GDM1 (cell line): ENCODE measurements at regions not wholly inside any gene's neighbourhood (a gene's known extent, or its start where the extent isn't known, plus 50 kb on each side); places are given as distances from the start of the nearest gene placed in this dataset.
"Not testable (repeated sequence)": the region's sequence is repeated elsewhere in the genome, so short reads cannot be mapped to it uniquely, and the experiment has no call there.

Source experiments
- DNase-seq: peaks from one replicate; lab custom pipeline; 2025; lab: John Stamatoyannopoulos, UW

DNA sequence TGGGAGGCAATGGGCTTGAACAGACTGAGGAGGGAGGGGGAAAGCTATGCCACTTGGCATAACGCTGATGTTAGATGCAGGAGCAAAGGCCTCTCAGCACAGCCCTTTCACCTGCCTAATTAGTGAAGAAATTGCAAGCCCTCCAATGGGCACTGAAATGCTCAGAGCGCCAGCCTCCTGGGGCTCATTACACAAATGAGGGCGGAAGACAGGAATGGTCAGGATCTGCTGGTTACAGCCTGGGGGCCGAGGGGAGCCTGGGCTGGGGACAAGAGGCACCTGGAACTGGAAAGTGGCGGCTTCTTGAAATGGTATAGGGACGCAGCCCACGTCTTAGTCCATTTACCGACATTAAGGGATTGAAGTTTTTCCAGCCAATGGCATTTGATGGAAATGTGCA is 50.2 kb upstream of the PLET1 start:
- DNase-seq: no peak

DNA sequence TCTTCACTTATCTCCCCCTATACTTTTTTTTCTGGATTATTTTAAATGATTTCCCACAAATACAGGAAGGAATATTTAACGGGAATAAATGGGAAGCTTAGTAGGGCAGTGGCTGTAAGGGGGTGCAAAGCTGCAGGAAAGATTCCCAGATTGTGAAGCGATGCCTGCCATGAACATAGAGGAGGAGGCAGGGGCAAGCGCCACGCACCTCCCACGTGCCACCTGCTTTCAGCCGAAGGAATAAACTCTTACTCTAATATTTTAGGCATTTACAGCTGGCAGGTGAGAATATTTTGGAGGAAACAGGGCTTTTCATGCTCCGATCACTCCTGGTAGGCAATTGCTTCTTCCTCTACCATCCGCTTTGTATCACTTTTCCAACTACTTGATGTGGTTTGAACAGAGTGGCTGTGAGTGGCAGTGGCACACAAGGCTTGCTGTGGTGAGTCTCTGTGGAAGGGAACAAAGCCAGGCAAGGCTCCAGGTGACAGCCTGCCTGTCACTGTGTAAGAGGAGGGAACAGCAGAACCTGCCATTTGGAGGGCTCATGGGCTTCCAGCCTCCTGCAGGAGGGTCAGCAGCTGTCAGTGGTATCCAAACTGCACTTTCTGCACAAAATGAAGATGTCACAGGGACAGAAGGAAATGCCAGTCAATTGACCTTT is 54.5 kb upstream of the PLET1 start:
- DNase-seq: no peak

DNA sequence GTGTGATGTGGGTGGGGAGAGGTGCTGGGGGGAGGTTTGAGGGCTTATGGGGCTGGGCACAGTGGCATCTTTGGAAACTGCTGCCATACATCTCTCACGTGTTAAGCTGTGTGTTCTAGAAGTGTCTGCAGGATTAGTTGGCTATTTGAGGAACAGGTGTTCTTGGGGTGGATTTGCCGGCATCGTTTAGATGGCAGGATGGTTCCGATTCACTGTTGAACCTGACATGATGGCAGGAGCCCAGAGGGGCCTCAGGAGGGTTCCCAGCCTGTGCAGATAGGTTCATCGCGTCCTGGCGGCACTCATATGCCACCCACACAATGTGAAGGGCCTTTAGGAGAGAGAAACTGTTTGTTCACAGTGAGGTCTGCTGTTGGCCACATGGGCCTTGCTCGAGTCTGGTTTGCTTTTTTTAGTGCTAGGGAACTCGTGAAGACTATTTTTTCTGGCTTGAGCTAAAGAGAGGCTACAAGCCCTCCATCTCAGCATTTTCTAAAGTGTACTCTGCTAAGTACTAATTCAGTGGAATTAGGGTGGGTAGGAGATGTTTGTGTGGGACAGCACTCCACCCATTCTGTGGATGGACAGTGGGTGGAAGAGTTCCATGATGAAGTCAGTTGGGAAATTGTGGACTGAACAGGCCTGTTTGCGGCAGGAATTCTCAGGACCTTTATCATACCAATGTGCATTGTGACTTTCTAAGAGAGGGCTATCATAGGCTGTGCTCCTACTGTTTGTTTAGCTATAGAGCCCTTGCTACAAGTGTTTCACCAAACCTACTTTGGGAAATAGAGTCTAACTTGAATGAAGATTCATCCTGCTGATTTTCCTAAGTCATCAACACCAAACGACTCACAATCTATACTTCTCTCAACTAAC is 55.4 kb upstream of the PLET1 start:
- DNase-seq: no peak

DNA sequence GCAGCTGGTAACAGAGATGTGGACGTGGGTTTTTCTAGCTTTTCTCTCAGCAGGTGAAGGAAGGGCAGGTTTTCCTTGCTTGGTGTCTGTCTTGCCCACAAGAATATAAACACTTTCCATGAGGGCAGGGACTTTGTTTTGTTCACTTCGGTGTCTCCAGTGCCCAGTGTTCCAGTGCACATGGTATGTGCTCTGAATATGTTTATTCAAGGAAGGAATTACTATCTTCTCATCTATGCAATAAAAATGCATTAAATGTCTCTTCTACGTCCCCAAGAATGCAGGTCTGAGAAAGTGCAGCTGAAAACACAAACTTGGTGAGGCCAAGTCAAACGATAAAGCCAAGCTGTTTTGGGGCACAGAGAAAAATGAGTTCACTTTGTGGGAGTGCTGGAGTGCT is 56.3 kb upstream of the PLET1 start:
- DNase-seq: no peak

DNA sequence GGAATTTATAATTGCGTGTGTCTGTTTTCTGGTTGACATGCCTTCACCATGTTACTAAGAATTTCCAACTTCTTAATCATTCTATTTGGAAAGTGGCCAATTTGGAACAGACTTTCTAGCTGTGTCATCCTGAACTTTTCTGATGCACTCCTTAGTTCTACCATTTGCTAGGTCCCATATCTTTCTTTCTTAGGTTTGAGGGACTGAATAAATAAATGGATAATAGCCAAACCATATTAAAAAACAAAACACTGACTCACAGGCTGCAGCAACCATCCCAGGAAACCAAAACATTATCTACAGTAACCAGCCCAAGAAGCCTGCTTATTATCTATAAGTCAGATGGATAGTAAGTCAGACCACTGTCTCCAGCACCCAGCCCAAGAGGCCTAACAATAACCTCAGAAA is 57.5 kb upstream of the PLET1 start:
- DNase-seq: no peak

DNA sequence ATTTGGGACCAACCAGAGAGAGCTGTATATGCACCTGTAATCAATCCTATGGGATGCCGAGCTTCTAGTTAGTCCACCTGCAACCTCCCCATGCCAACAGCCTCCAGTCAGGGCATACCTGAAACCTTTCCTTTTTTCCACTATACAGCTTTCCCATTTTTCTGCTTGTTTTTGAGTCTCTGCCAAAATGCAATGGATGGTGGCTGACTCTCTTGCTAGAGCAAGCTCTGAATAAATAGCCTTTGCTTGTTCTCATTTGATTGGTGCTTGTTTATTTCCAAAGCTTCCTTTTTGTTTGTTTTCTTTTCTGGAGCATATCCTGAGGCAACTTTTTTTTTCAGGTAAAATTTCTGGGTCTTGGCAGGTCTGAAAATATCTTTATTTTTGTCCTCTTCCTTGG is 58.0 kb upstream of the PLET1 start:
- no peak for DNase-seq

DNA sequence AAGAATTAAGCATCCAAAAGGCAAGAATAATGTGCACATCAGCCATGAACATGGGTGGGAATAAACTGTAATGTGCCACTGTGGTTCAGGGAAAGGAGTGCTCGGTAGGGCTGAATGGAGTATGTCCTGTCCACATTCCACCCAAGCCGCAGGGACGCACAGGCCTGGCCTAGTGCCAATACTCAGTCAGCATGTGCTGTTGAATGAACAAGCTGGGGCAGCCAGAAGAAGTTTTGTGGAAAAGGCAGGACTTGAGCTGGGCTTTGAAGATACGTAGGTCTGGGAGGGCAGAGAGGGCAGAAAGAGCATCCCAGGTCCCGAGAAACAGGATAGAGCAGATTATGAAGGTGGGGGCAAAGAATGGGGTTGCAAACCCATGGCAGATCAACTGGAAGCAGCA is 60.0 kb upstream of the PLET1 start:
- DNase-seq: no peak

DNA sequence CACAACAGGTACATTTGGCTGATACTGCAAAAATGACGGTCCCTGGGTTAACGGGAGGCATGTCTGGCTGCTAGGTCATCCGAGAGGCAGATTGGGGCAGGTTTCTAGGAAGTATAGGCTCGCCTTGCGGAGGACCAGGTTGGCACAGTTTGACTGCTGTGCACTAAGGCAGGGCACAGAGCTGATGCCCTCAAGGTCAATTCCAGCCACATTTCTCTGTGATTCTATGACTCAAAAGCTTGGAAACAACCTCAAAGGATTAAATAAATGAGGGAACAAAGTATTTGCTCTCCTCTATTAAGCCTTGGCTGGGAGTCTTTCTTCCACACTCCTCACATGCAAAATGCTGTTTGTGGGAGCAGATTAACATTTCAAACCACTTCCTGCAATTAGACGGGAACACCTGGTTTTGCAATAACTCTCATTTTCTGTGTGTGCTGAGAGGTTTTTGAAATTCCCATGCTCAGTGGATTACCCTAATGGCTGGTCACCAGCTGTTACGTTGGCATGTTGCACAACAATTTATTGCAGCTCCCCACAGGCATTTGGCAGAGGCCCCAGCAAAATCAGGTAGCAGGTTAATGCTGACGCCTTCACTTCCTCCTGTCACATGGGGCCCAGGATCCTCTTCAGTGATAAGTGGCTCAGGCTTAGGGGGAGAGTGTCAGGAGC is 61.0 kb upstream of the PLET1 start:
- DNase-seq: no peak

DNA sequence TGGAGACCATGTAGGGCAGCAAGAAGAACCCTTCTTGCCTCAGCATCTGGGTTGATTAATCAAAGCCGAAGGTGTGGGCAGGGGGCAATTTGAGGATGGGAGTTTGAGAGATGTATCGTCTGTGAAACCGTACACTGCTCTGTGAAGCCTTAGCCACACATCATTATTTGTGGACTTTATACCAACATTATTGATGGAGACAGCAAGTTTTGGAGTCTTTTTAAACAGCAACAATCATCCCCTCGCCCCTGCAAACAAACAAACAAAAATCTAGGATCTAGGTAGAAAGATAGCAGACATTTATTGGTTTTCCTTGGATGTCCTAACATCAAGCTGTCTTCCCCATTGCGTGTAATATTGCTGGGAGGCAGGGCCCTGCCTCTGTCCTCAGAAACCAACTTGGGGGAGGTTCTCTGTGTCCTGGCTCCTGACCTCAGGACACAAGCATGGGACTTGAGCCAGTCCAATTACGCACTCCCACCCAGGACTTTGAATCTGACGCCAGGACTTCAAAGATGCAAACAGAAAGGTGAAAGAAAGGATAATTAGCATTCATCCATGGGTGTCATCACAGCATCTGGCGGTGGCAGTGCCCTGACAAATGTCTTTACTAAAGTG is 61.6 kb upstream of the PLET1 start:
- no peak for DNase-seq

DNA sequence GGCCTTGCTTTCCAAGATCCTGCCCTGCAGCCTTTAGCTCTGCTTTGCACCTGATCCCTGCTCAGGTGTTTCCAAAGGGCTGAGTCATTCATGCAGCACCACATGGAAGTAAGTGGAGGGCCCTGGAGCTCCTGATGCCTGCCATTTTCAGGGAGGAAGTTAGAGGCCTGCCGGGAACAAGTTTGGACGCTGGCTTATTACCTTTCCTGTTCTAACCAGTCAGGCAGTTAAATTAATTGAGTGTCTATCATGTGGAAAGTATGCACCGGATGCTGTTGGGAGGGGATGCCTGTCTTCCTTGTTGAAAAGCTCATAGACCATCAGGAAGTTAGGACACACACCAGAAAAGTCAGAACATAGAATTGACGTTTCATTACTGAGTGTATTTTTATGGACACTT is 73.7 kb upstream of the PLET1 start:
- DNase-seq: no peak

DNA sequence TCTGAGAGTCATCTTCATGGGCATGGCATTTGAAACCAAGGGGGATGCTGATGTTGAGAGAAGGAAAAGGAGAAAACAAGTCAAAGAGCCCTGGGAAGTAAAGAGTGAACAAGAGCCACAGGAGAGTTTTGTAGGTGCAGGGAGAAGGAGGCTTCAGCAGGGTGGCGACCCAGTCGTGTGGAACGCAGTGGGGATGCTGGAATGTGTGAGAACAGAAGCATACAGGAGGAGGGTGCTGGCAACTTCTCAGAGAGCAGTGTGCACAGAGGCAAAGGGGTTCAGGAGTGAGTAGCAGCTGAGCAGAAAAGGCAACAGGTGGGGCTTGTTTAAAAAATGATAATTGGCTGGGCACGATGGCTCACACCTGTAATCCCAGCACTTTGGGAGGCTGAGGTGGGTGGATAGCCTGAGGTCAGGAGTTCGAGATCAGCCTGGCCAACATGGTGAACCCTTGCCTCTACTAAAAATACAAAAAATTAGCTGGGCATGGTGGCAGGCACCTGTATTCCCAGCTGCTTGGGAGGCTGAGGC is 75.8 kb upstream of the PLET1 start:
- DNase-seq: no peak

DNA sequence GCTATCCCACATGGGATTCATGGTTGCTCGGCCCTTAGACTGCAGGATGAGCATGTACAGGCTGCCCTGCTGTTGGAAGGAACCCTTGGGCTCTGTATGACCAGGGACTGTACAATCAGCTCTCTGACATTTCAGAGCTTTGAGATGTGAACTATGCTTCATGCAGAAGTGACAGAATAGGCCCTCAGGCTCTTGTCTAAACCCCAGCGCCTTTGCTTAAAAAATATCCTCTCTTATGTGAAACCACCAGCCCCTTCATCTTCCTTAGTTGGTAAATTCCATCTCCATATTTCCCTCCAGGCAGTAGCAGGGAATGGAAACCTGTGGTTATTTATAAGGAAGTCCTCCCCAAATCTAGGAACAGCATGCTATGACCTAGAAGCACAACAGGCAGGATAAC is 78.9 kb upstream of the PLET1 start:
- no peak for DNase-seq

DNA sequence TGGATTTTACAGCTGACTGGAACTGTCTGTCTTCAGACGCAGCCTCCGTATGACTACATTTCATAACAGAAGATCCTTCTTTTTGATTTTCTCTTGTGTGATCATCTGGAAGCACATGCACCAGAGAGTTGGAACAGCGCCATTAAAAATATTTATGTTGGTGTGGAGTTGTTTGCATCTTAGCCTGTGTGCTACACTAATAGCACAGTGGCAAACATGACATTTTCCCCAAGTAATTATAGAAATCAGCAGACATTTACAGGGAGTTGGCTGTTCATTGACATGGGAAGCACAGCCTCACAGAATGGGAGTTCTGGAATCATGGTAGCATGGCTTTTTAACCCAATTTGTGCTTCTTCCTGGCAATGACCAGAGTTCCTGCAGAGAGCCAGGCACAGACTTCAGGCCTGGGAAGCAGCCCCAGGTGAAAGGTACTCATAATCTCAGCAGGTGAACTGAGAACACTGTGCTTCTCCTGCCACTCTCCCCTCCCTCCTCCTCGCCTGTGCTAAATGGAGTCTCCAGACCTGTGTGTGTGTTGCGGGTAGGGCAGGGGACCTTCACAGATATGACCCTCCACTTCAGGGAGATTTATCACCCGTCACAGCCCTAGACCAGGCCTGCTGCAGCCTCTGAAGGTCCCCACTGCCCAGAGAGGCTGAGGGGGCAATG is 82.8 kb upstream of the PLET1 start:
- no peak for DNase-seq

DNA sequence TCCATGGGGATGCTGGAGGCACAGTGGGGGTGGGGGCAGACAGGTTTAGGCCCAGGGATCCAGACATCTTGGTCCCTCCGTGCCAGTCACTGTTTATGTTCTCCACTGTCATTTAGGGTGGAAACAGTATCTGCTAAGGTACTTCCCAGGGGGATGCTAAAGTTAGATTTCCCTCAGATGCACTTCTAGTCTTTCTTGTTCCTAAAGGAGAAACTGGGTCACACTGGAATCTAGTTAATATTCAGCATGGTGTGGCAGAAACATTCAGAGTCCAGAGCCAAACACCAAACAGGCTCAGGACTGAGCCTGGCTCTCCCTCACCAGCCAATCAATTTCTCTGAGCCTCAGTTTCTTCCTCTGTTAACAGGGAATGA is 83.4 kb upstream of the PLET1 start:
- DNase-seq: no peak

DNA sequence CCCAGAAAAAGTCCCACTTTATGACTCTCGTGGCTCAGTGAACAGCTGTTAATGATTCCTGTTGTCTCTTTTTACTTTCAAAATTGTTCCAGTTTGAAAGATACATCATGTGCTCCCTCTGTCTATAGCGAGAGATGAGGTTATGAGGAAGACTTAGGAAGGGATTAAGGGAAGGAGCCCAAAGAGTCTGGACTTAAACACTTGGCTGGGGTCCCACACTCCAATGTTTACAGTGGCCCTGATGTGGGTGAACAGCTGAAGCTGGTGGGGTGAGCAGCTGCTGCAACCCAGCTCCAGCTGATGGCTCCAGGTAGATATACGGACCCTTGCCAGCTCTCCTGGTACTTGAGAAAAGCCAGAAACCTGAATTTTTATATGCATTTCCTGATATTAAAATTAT is 84.5 kb upstream of the PLET1 start:
- no peak for DNase-seq

DNA sequence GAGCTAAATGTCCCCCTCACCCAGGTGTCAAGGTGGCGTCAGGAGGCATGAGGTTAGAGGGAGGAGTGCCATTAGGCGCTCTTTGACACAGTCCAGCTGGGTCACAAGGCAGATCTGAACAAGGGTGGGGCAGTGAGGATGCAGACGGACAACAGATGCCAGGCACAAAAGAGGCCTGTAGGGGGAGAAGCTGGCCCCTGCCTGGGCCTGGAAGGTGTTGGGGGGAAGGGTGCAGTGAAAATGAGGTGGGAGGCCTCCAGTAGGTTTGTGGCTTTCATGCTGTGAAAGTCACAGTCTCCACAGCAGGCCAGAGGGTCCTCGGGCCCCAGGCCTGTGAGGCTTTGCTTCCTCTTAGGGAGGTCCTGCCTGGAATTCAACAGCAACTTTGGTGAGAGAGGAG is 85.0 kb upstream of the PLET1 start:
- no peak for DNase-seq

DNA sequence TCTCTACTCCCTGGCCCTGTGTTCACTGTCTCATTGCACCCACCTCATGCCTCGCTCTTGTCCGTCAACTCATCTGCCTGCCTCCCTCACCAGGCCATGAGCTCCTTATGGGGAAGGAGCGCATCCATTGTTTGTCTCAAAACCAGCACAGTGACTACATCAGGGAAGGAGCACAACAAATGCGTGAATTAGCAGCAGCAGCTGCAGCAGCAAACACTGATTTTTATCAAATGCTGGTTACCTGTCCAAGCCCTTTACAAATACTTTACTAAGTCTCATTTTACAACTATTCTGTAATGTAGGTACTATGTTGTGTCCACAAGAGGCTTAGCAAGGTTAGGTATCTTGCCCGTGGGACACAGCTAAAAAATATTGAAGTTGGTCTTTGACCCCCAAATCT is 85.9 kb upstream of the PLET1 start:
- DNase-seq: no peak

DNA sequence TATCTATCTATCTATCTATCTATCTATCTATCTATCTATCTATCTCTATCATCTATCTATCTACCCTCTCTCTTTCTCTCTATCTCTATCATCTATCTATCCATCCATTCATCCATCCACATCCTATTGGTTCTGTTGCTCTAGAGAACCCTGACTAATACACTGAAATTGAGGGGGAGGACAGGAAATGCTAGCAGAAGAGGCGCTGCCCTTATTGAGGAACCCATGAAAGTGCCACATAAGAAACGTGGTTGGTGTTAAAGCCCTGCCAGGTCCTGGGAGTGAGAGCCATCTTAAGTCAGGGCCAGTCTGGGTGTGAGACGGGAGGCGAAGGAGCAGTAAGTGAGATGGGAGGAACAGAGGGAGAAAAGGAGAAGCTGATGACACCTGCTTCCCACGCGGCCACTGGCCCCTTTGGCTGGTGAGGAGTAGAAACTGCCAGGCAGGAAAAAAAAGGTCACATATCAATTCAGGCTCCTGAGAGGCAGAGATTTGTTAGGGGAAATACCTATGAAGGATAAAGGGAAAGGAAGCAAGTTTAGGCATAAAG is 87.9 kb upstream of the PLET1 start:
- DNase-seq: no peak

DNA sequence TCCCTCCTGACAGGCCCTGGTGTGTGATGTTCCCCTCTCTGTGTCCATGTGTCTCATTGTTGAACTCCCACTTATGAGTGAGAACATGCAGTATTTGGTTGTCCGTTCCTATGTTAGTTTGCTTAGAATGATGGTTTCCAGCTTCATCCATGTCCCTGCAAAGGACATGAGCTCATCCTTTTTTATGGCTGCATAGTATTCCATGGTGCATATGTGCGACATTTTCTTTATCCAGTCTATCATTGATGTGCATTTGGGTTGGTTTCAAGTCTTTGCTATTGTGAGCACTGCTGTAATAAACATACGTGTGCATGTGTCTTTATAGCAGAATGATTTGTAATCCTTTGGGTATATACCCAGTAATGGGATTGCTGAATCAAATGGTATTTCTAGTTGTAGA is 90.8 kb upstream of the PLET1 start:
- not testable (repeated sequence) for DNase-seq

DNA sequence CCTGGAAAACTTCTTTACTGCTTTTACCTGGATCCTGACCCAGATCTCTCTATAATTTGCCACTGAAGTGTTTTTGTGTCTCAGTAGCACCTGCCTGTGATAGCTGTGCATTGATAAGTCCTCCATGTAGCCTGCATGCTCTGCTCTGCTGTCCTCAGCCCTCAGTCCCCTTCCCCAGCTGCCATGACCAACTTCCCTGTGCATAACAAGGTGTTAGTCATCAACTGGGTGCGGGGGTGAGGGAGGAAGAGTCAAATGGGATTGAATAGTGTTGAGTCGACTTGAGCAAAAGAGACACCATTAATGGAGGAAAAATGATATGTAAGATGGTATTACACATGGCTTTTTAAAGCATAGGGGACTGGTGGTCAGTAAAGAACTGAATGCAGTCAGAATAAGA is 92.2 kb upstream of the PLET1 start:
- no peak for DNase-seq

DNA sequence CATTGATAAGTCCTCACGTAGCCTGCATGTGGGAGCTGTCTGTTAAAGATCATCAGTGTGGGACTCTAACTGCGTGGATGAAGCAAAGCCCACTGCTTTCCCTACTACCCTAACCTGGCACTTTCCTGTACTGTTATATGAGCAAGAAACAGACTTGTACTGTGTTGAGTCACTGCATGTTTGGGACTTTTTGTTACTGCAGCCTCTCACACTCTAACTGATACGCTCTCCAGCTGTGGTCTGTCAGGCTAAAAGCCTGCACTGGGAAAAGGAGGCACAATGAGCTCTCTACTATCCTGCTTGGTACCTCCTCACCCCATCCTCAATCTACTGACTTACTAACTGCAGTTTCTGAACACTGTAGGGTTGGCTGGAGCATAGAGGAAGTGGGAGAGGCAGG is 93.7 kb upstream of the PLET1 start:
- no peak for DNase-seq

DNA sequence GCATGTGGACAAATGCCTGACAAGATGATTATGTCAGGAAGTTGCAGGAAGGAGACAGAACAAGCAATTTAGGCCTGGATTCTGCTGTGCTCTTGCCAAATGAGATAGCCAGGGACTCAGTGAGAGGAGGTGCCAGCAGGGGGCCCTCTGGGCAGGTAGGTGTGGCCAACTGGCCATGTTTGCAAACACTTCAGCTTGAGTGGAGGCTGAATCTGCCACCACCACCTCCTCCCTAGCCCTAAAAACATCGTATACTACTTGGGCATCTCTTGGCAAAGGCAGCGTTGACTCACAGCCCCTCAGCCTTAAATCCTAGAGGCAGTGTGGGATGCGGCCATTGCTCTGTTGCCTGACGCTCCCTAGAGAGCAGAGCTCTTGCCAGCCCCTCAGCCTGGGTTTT is 95.1 kb upstream of the PLET1 start:
- no peak for DNase-seq
